ENCODE measurements at regions not wholly inside any gene's neighbourhood (a gene's known extent, or its start where the extent isn't known, plus 50 kb on each side); places are given as distances from the start of the nearest gene placed in this dataset.
"Not testable (repeated sequence)": the region's sequence is repeated elsewhere in the genome, so short reads cannot be mapped to it uniquely, and the experiment has no call there.

DNA sequence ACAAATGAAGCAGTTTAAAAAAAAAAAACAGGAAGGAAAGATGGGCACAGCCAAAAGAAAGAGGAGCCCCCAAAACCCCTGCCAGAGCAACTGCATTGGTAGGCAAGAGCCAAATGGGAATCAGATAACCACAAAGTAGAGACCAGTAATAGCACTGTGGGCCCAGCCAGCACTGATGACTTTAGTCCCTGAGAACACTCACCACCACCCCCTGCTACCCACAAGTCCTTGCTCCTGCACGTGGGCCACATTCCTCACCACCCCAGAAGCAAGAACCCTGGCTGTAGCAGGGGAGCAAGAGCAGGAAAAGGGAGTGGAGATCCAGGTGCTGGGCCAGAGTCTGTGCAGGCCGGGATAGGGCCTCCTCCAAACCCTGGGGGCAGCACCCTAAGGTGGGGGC, 86.1 kb downstream of the RRAGC start:
- Histone ChIP-seq H3K27me3 (peaks cover 0 to 39% (median 0%) of the 10 kb centered on the region in 4 donors), H3K4me1 (no peaks in the 10 kb centered on the region), H3K9me3 (no peaks in the 10 kb centered on the region), H3K27ac (replicated peaks in 1 of 4) (no peak overlapping the region), H3K36me3 (no peaks in the 10 kb centered on the region), H3K4me3 (no peak overlapping the region)
- TF ChIP-seq POLR2AphosphoS5 (IDR thresholded peaks at IDR 0.05) (no peak), POLR2A (IDR thresholded peaks at IDR 0.05; ENCODE audit: low read depth) (no peak), EP300 (IDR thresholded peaks at IDR 0.05) (no peak)
- TF ChIP-seq, protein P1, sequence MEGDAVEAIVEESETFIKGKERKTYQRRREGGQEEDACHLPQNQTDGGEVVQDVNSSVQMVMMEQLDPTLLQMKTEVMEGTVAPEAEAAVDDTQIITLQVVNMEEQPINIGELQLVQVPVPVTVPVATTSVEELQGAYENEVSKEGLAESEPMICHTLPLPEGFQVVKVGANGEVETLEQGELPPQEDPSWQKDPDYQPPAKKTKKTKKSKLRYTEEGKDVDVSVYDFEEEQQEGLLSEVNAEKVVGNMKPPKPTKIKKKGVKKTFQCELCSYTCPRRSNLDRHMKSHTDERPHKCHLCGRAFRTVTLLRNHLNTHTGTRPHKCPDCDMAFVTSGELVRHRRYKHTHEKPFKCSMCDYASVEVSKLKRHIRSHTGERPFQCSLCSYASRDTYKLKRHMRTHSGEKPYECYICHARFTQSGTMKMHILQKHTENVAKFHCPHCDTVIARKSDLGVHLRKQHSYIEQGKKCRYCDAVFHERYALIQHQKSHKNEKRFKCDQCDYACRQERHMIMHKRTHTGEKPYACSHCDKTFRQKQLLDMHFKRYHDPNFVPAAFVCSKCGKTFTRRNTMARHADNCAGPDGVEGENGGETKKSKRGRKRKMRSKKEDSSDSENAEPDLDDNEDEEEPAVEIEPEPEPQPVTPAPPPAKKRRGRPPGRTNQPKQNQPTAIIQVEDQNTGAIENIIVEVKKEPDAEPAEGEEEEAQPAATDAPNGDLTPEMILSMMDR (IDR thresholded peaks at IDR 0.05) = no peak
- 54% methylated on average over 2 of the region's 2 CpGs for WGBS
- intact Hi-C loops (cut with DNase I) = no loop called here
- DNase-seq (ENCODE audit: extremely low spot score) = no peak

DNA sequence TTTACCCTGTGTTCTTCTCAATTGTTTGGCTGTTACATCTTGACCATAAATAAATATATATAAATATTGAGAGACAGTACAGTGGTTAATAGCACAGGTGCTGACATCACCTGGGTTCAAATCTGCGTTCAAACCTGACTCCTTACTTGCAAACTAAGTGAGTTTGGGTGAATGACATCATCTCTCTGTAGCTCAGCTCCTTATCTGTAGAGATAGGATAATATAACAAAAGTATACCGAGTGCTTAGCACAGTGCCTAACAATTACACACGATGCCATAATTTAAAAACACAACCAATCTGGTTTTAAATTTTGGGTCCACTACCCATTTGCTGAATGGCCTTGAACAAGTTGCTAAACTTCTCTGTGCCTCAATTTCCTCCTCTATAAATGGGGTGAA, 86.6 kb downstream of the RRAGC start:
- intact Hi-C loops (cut with DNase I) = no loop called here
- WGBS = 84% methylated on average over 3 of the region's 3 CpGs
- Histone ChIP-seq H3K27ac (replicated peaks in 1 of 4) (no peak overlapping the region), H3K4me3 (no peak overlapping the region), H3K27me3 (peaks cover 0 to 37% (median 0%) of the 10 kb centered on the region in 4 donors), H3K9me3 (no peaks in the 10 kb centered on the region), H3K4me1 (no peaks in the 10 kb centered on the region), H3K36me3 (no peaks in the 10 kb centered on the region)
- DNase-seq (ENCODE audit: extremely low spot score) = no peak
- TF ChIP-seq EP300 (IDR thresholded peaks at IDR 0.05) (no peak), POLR2A (IDR thresholded peaks at IDR 0.05; ENCODE audit: low read depth) (no peak), POLR2AphosphoS5 (IDR thresholded peaks at IDR 0.05) (no peak)

DNA sequence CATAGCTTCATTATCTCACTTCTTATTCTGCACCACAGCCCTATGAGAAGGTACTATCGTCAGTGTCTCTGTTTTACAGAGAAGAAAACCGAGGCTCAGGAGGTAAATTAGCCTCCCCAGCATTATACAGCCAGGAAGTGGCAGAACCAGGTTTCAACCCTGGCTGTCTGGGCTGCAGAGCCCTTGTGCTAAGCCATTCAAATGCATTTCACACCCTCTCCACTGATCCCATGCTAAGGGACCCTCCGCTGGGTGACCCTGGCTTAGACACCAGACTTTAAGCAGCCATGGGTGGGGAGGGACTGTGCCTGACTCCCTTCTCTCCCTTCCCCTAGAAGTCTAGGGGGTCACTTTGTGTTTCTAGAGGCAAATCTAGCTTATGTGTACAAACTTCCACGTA, 87.5 kb downstream of the RRAGC start:
- no peak for DNase-seq (ENCODE audit: extremely low spot score)
- TF ChIP-seq POLR2A (IDR thresholded peaks at IDR 0.05; ENCODE audit: low read depth) = no peak
- TF ChIP-seq, protein P1 (IDR thresholded peaks at IDR 0.05) = no peak
- TF ChIP-seq POLR2AphosphoS5 (IDR thresholded peaks at IDR 0.05) = no peak
- TF ChIP-seq EP300 (IDR thresholded peaks at IDR 0.05) = no peak
- H3K9me3 ChIP-seq = no peaks in the 10 kb centered on the region
- intact Hi-C loops (cut with DNase I) = no loop called here
- no peaks in the 10 kb centered on the region for H3K36me3 ChIP-seq
- H3K27me3 ChIP-seq = peaks cover 0 to 40% (median 0%) of the 10 kb centered on the region in 4 donors
- no peaks in the 10 kb centered on the region for H3K4me1 ChIP-seq
- 72% methylated on average over 4 of the region's 4 CpGs for WGBS
- H3K27ac ChIP-seq (replicated peaks in 1 of 4) = no peak overlapping the region
- H3K4me3 ChIP-seq = no peak overlapping the region

DNA sequence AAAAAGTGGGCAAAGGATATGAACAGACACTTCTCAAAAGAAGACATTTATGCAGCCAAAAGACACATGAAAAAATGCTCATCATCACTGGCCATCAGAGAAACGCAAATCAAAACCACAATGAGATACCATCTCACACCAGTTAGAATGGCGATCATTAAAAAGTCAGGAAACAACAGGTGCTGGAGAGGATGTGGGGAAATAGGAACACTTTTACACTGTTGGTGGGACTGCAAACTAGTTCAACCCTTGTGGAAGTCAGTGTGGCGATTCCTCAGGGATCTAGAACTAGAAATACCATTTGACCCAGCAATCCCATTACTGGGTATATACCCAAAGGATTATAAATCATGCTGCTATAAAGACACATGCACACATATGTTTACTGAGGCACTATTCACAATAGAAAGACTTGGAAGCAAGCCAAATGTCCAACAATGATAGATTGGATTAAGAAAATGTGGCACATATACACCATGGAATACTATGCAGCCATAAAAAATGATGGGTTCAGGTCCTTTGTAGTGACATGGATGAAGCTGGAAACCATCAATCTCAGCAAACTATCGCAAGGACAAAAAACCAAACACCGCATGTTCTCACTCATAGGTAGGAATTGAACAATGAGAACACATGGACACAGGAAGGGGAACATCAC, 88.9 kb downstream of the RRAGC start:
- intact Hi-C loops (cut with DNase I); DNase-seq (ENCODE audit: extremely low spot score); H3K9me3 ChIP-seq; H3K4me1 ChIP-seq; H3K4me3 ChIP-seq; H3K36me3 ChIP-seq; H3K27ac ChIP-seq (replicated peaks in 1 of 4): not testable (repeated sequence)
- peaks cover 0 to 43% (median 0%) of the 10 kb centered on the region in 4 donors for H3K27me3 ChIP-seq
- WGBS = 83% methylated on average over 4 of the region's 5 CpGs

DNA sequence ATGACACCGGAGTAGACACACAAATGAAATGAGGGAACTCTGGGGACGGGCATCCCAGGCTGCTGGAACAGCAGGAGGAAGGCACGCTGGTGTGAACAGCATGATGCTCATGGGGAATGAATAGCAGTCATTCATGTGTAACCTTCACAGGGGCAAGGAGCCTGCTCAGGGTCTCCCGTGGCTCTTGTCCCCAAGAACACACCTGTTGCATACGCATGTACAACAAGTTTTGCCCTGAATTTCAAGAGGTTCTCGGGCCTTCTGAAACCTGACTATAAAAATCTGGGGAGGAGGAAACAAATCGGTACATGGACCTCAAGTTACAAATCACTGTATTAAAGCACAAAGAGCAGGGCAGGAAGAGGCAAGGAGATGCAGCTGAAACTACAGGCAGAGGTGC, 93.4 kb downstream of the RRAGC start:
- Histone ChIP-seq H3K36me3 (no peaks in the 10 kb centered on the region), H3K4me1 (no peaks in the 10 kb centered on the region), H3K27ac (replicated peaks in 1 of 4) (no peak overlapping the region), H3K27me3 (peaks cover 0 to 59% (median 0%) of the 10 kb centered on the region in 4 donors), H3K9me3 (no peaks in the 10 kb centered on the region), H3K4me3 (no peak overlapping the region)
- 86% methylated on average over 5 of the region's 7 CpGs for WGBS
- TF ChIP-seq, protein P1 (IDR thresholded peaks at IDR 0.05) = no peak
- TF ChIP-seq EP300 (IDR thresholded peaks at IDR 0.05) = no peak
- TF ChIP-seq POLR2AphosphoS5 (IDR thresholded peaks at IDR 0.05) = no peak
- TF ChIP-seq POLR2A (IDR thresholded peaks at IDR 0.05; ENCODE audit: low read depth) = no peak
- intact Hi-C loops (cut with DNase I) = no loop called here
- no peak for DNase-seq (ENCODE audit: extremely low spot score)

DNA sequence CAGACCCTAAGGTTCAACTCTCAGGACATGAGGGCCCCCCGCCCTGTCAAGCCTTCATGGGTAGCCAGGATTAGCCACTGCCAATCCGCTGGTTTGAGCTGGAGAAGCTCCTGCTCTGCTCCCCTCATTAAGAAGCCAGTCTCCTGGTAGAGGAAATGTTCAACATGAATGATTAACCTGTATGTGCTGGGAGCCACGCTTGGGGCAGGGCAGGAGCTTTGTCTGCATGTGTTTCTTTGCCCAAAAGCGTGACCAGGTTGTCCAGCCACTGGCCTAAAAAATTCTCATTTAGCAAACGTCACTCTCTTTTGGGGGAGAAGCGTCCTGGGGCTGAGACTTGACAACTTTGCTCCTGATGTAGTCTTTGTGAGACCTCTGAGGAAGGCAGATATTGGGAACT, 96.5 kb downstream of the RRAGC start:
- no peak overlapping the region for H3K27ac ChIP-seq (replicated peaks in 1 of 4)
- no peaks in the 10 kb centered on the region for H3K4me1 ChIP-seq
- H3K9me3 ChIP-seq = no peaks in the 10 kb centered on the region
- TF ChIP-seq, protein P1 (IDR thresholded peaks at IDR 0.05) = no peak
- TF ChIP-seq EP300 (IDR thresholded peaks at IDR 0.05) (no peak), POLR2A (IDR thresholded peaks at IDR 0.05; ENCODE audit: low read depth) (no peak), POLR2AphosphoS5 (IDR thresholded peaks at IDR 0.05) (no peak)
- DNase-seq (ENCODE audit: extremely low spot score) = no peak
- peaks cover 0 to 57% (median 0%) of the 10 kb centered on the region in 4 donors for H3K27me3 ChIP-seq
- no peak overlapping the region for H3K4me3 ChIP-seq
- intact Hi-C loops (cut with DNase I) = no loop called here
- H3K36me3 ChIP-seq = no peaks in the 10 kb centered on the region
- WGBS = 94% methylated on average over 4 of the region's 6 CpGs
